ENCODE measurements at regions not wholly inside any gene's neighbourhood (a gene's known extent, or its start where the extent isn't known, plus 50 kb on each side); places are given as distances from the start of the nearest gene placed in this dataset.
"Not testable (repeated sequence)": the region's sequence is repeated elsewhere in the genome, so short reads cannot be mapped to it uniquely, and the experiment has no call there.

GRCh38 chr6:72457738-72458137 is 164.1 kb upstream of the KCNQ5 start:
- FAIRE-seq (no peak), DNase-seq (ENCODE audit: low spot score in 2 of 2) (no peak)

- FAIRE-seq: peak; percentile 72
Observed at GRCh38 chr6:72458521-72458920, 163.3 kb upstream of the KCNQ5 start.

GRCh38 chr6:72461144-72461543 is 160.7 kb upstream of the KCNQ5 start:
- FAIRE-seq: no peak
- no peak for DNase-seq (ENCODE audit: low spot score in 2 of 2)

More at GRCh38 chr6:72458521-72458920, 163.3 kb upstream of the KCNQ5 start:
- DNase-seq (ENCODE audit: low spot score in 2 of 2): no peak

- no peak for FAIRE-seq
- no peak for DNase-seq (ENCODE audit: low spot score in 2 of 2)
Observed at GRCh38 chr6:72464246-72464645, 157.6 kb upstream of the KCNQ5 start.

- DNase-seq (ENCODE audit: low spot score in 2 of 2): no peak
- FAIRE-seq: no peak
Observed at GRCh38 chr6:72464791-72465691, 156.8 kb upstream of the KCNQ5 start.

GRCh38 chr6:72466471-72466870 is 155.4 kb upstream of the KCNQ5 start:
- FAIRE-seq: no peak

GRCh38 chr6:72466971-72467566 is 154.8 kb upstream of the KCNQ5 start:
- DNase-seq (ENCODE audit: low spot score in 2 of 2): no peak
- no peak for FAIRE-seq

More at GRCh38 chr6:72466471-72466870, 155.4 kb upstream of the KCNQ5 start:
- no peak for DNase-seq (ENCODE audit: low spot score in 2 of 2)

GRCh38 chr6:72469406-72469983 is 152.4 kb upstream of the KCNQ5 start:
- not testable (repeated sequence) for DNase-seq (ENCODE audit: low spot score in 2 of 2); FAIRE-seq

GRCh38 chr6:72476051-72476450 is 145.8 kb upstream of the KCNQ5 start:
- DNase-seq (ENCODE audit: low spot score in 2 of 2) (no peak), FAIRE-seq (no peak)

GRCh38 chr6:72476646-72477045 is 145.2 kb upstream of the KCNQ5 start:
- DNase-seq (ENCODE audit: low spot score in 2 of 2) (no peak), FAIRE-seq (no peak)

- FAIRE-seq (no peak), DNase-seq (ENCODE audit: low spot score in 2 of 2) (no peak)
Observed at GRCh38 chr6:72495441-72495840, 126.4 kb upstream of the KCNQ5 start.

GRCh38 chr6:72497186-72497585 is 124.7 kb upstream of the KCNQ5 start:
- DNase-seq (ENCODE audit: low spot score in 2 of 2) (no peak), FAIRE-seq (no peak)

- no peak for DNase-seq (ENCODE audit: low spot score in 2 of 2)
- no peak for FAIRE-seq
Observed at GRCh38 chr6:72500669-72501068, 121.2 kb upstream of the KCNQ5 start.

- FAIRE-seq: no peak
- DNase-seq (ENCODE audit: low spot score in 2 of 2): no peak
Observed at GRCh38 chr6:72504406-72504805, 117.5 kb upstream of the KCNQ5 start.

- FAIRE-seq: no peak
Observed at GRCh38 chr6:72505446-72505845, 116.4 kb upstream of the KCNQ5 start.

GRCh38 chr6:72519871-72520270 is 102.0 kb upstream of the KCNQ5 start:
- FAIRE-seq: no peak
- no peak for DNase-seq (ENCODE audit: low spot score in 2 of 2)

More at GRCh38 chr6:72505446-72505845, 116.4 kb upstream of the KCNQ5 start:
- DNase-seq (ENCODE audit: low spot score in 2 of 2): no peak

GRCh38 chr6:72521684-72522083 is 100.2 kb upstream of the KCNQ5 start:
- no peak for FAIRE-seq
- DNase-seq (ENCODE audit: low spot score in 2 of 2): no peak

GRCh38 chr6:72522735-72523141 is 99.1 kb upstream of the KCNQ5 start:
- DNase-seq (ENCODE audit: low spot score in 2 of 2): no peak
- no peak for FAIRE-seq

- DNase-seq (ENCODE audit: low spot score in 2 of 2) (no peak), FAIRE-seq (no peak)
Observed at GRCh38 chr6:72524011-72524645, 97.7 kb upstream of the KCNQ5 start.

GRCh38 chr6:72525821-72526510 is 95.9 kb upstream of the KCNQ5 start:
- DNase-seq (ENCODE audit: low spot score in 2 of 2) (no peak), FAIRE-seq (no peak)

Data from frontal cortex (tissue), 3 donors.